HepG2 (cell line): ENCODE measurements at regions not wholly inside any gene's neighbourhood (a gene's known extent, or its start where the extent isn't known, plus 50 kb on each side); places are given as distances from the start of the nearest gene placed in this dataset.

Source experiments
- ELF1 ChIP-seq: sonication (generic); formaldehyde crosslinking; IDR thresholded peaks from 2 replicates; pipeline ENCODE4 v1.4.0; 2020; ENCODE audit warnings: missing genetic modification reagents
- GMEB1 ChIP-seq: sonication (generic); formaldehyde crosslinking; IDR thresholded peaks from 2 replicates; pipeline ENCODE4 v1.5.1; 2020; ENCODE audit warnings: missing genetic modification reagents, mild to moderate bottlenecking, borderline replicate concordance
- HOMEZ ChIP-seq: IDR thresholded peaks from 2 replicates; pipeline ENCODE4 v1.6.1; 2016; ENCODE audit warnings: low read depth
- HOXA3 ChIP-seq: sonication (generic); formaldehyde crosslinking; IDR thresholded peaks from 2 replicates; pipeline ENCODE4 v1.5.0; 2020; ENCODE audit warnings: missing genetic modification reagents
- KLF6 ChIP-seq: IDR thresholded peaks from 2 replicates; pipeline ENCODE4 v1.8.0; 2016; ENCODE audit warnings: missing biosample characterization, missing genetic modification reagents
- LCORL ChIP-seq, 2 experiments: fragments of 450-650 bp in 1 of 2; sonication (generic) in 1 of 2; formaldehyde crosslinking in 1 of 2; IDR thresholded peaks; 2 replicates each; pipeline versions ENCODE4 v1.5.0 to v1.6.1; 2017 to 2020; ENCODE audit warnings: antibody characterized with exemption in 1 of 2, missing genetic modification reagents in 1 of 2
- MATR3 ChIP-seq: sonication (generic); formaldehyde crosslinking; IDR thresholded peaks from 2 replicates; pipeline ENCODE4 v1.4.0; 2020; ENCODE audit warnings: missing genetic modification reagents
- MIXL1 ChIP-seq: IDR thresholded peaks from 2 replicates; pipeline ENCODE4 v1.6.1; 2016
- NR2F1 ChIP-seq, 2 experiments: fragments of 450-650 bp in 1 of 2; formaldehyde crosslinking in 1 of 2; IDR thresholded peaks; 2 replicates each; pipeline versions ENCODE4 v1.5.0 to v1.6.1; 2016 to 2020; ENCODE audit warnings: mild to moderate bottlenecking in 1 of 2, missing compliant biosample characterization in 1 of 2, missing genetic modification reagents in 1 of 2, moderate library complexity in 1 of 2
- RBM22 ChIP-seq: fragments of 200-400 bp; formaldehyde crosslinking; optimal IDR thresholded peaks from 2 replicates; pipeline ENCODE3; 2017; ENCODE audit warnings: mild to moderate bottlenecking, low read length, moderate library complexity
- RELA ChIP-seq: sonication (generic); formaldehyde crosslinking; IDR thresholded peaks from 2 replicates; pipeline ENCODE4 v1.4.0; 2020; ENCODE audit warnings: missing genetic modification reagents
- SALL1 ChIP-seq: sonication (generic); formaldehyde crosslinking; IDR thresholded peaks from 2 replicates; pipeline ENCODE4 v1.8.0; 2022; ENCODE audit warnings: mild to moderate bottlenecking, missing genetic modification reagents
- SATB2 ChIP-seq: sonication (generic); formaldehyde crosslinking; IDR thresholded peaks from 2 replicates; pipeline ENCODE4 v1.5.0; 2020; ENCODE audit warnings: missing genetic modification reagents
- SIN3A ChIP-seq: IDR thresholded peaks from 2 replicates; pipeline ENCODE4 v1.6.1; 2011; ENCODE audit warnings: low read depth, mild to moderate bottlenecking, control low read depth, low read length, borderline replicate concordance
- SMYD3 ChIP-seq: sonication (generic); formaldehyde crosslinking; IDR thresholded peaks from 2 replicates; pipeline ENCODE4 v1.8.1; 2023; ENCODE audit warnings: mild to moderate bottlenecking, missing genetic modification reagents
- SOX6 ChIP-seq, 2 experiments: fragments of 450-650 bp in 1 of 2; sonication (generic) in 1 of 2; formaldehyde crosslinking in 1 of 2; IDR thresholded peaks; 2 replicates each; pipeline versions ENCODE4 v1.4.0 to v1.6.1; 2017 to 2020; ENCODE audit warnings: antibody characterized with exemption in 1 of 2, mild to moderate bottlenecking in 1 of 2, missing genetic modification reagents in 1 of 2
- THAP9 ChIP-seq: sonication (generic); formaldehyde crosslinking; IDR thresholded peaks from 2 replicates; pipeline ENCODE4; 2020; ENCODE audit warnings: missing genetic modification reagents, mild to moderate bottlenecking, borderline replicate concordance
- ZNF121 ChIP-seq: sonication (generic); formaldehyde crosslinking; IDR thresholded peaks from 2 replicates; pipeline ENCODE4 v1.5.0; 2020; ENCODE audit warnings: mild to moderate bottlenecking, missing genetic modification reagents
- ZNF574 ChIP-seq: sonication (generic); formaldehyde crosslinking; IDR thresholded peaks from 2 replicates; pipeline ENCODE4 v1.4.0; 2020; ENCODE audit warnings: missing genetic modification reagents

DNA sequence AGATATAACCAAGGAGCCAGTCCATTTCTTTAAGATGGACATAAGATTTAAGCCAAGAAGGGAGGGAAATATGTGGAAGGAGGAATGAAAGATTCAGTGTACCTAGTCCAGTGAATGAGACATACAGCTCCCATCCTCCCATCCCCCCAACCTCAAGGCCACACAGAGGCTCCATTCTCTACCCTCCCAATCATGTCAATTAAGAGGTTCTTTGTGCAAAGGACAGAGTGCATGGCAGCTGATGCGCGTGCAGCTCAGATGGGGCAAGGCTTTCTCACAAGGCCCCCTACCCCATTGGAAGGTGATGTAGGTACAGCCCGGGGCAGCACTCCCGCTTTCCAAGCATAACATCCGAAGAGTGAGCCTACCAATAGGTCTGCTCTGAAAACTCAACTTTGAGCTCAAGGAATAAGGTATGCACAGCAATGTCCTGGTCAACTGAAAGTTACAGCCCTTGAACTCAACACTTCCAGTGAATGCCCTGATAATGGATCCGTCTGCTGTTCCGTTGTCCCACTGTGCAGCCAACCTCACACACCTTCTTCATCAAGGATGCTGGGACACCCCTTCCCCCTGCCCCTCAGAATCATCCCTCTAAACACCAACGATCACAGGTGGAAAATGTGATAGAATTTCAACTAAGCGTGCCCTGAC, 458.1 kb downstream of the SOX9 start (continued):
- TF ChIP-seq THAP9 (CRISPR knock-in tag) (no peak), ZNF121 (CRISPR knock-in tag) (no peak), SMYD3 (CRISPR knock-in tag) (no peak), HOMEZ (no peak), SATB2 (CRISPR knock-in tag) (no peak), SALL1 (CRISPR knock-in tag) (no peak; the same call in 1 of the 2 replicates), HOXA3 (CRISPR knock-in tag) (peak; percentile 19; the same call in 1 of the 2 replicates), NR2F1 (CRISPR knock-in tag; IDR thresholded peaks at IDR 0.05) (no peak), RBM22 (peak; percentile 97), ZNF574 (CRISPR knock-in tag) (0 out of 2 replicates have a peak, but pooled peaks have one; percentile 17), SOX6 (IDR thresholded peaks at IDR 0.05) (no peak), SOX6 (CRISPR knock-in tag; IDR thresholded peaks at IDR 0.05) (peak; percentile 60), SIN3A (no peak), GMEB1 (CRISPR knock-in tag) (no peak), ELF1 (no peak), RELA (CRISPR knock-in tag) (no peak), LCORL (IDR thresholded peaks at IDR 0.05) (no peak), LCORL (CRISPR knock-in tag; IDR thresholded peaks at IDR 0.05) (no peak), MATR3 (CRISPR knock-in tag) (no peak), MIXL1 (CRISPR knock-in tag) (0 out of 2 replicates have a peak, but pooled peaks have one; percentile 38), KLF6 (0 out of 2 replicates have a peak, but pooled peaks have one; percentile 51)
